OCI-LY7 (cell line): ENCODE measurements at regions not wholly inside any gene's neighbourhood (a gene's known extent, or its start where the extent isn't known, plus 50 kb on each side); places are given as distances from the start of the nearest gene placed in this dataset.

Experiments used
- BruUV-seq: library from RNA; stranded (reverse); fragments of 400-500 nt; replicated peaks from 2 replicates; lab custom pipeline; 2021; lab: Mats Ljungman, UMichigan
- CTCF ChIA-PET: fragments of 300-600 bp; sonication (Branson Sonifier 250); formaldehyde crosslinking; loops from one replicate; lab custom pipeline; 2022; ENCODE audit warnings: antibody characterized with exemption; ENCODE audit not compliant: unreplicated experiment; lab: Charles Lee
- POLR2A ChIA-PET: fragments of 300-600 bp; sonication (Branson Sonifier 250); formaldehyde crosslinking; loops from one replicate; lab custom pipeline; 2022; ENCODE audit warnings: antibody characterized with exemption; lab: Charles Lee
- DNase-seq: peaks from one replicate; pipeline ENCODE4 v3.0.0-alpha.2; 2015; ENCODE audit warnings: low spot score
- H2AFZ ChIP-seq: fragments of 200-600 bp; sonication (generic), shearing (Covaris generic); 2 replicates; pipeline ENCODE4 v1.6.1; 2014; ENCODE audit warnings: mild to moderate bottlenecking, antibody characterized with exemption, low read length, moderate library complexity
- H3K27ac ChIP-seq: fragments of 200-600 bp; sonication (generic); 2 replicates; pipeline ENCODE4 v1.5.1; 2014; ENCODE audit warnings: mixed run types, low read depth, mild to moderate bottlenecking, moderate library complexity, low read length, inconsistent platforms; ENCODE audit not compliant: poor library complexity, severe bottlenecking
- H3K36me3 ChIP-seq: fragments of 200-600 bp; sonication (generic); 2 replicates; pipeline ENCODE4 v1.6.1; 2014; ENCODE audit warnings: mild to moderate bottlenecking, antibody characterized with exemption, low read length, moderate library complexity, mixed read lengths; ENCODE audit not compliant: insufficient read depth
- H3K4me1 ChIP-seq: fragments of 200-600 bp; sonication (generic); 2 replicates; pipeline ENCODE4 v1.5.1; 2014; ENCODE audit warnings: mild to moderate bottlenecking, low read length; ENCODE audit not compliant: insufficient read depth, poor library complexity, severe bottlenecking
- H3K4me2 ChIP-seq: fragments of 200-600 bp; sonication (generic); 2 replicates; pipeline ENCODE4 v1.6.1; 2014; ENCODE audit warnings: mild to moderate bottlenecking, low read length
- H3K4me3 ChIP-seq: fragments of 200-600 bp; sonication (generic); 2 replicates; pipeline ENCODE4 v1.5.1; 2014; ENCODE audit warnings: mild to moderate bottlenecking, low read depth, low read length; ENCODE audit not compliant: poor library complexity, severe bottlenecking
- H3K79me2 ChIP-seq: fragments of 200-600 bp; sonication (generic); 2 replicates; pipeline ENCODE4 v1.6.1; 2016; ENCODE audit warnings: low read depth, mild to moderate bottlenecking, low read length, moderate library complexity, mixed read lengths; ENCODE audit not compliant: insufficient read depth
- H3K9me2 ChIP-seq: fragments of 200-600 bp; sonication (generic); 2 replicates; pipeline ENCODE4 v1.6.1; 2016; ENCODE audit warnings: mild to moderate bottlenecking, low read length, mixed read lengths; ENCODE audit not compliant: insufficient read depth
- H3K9me3 ChIP-seq: fragments of 200-600 bp; sonication (generic); 2 replicates; pipeline ENCODE4 v1.6.1; 2014; ENCODE audit warnings: mild to moderate bottlenecking, mixed run types, low read length, mixed read lengths
- H4K20me1 ChIP-seq: fragments of 200-600 bp; sonication (generic); 2 replicates; pipeline ENCODE4 v1.6.1; 2014; ENCODE audit warnings: mild to moderate bottlenecking, antibody characterized with exemption, low read length, moderate library complexity, mixed read lengths; ENCODE audit not compliant: insufficient read depth
- EZH2phosphoT487 ChIP-seq: fragments of 200-600 bp; sonication (generic); IDR thresholded peaks from 2 replicates; pipeline ENCODE4 v1.6.1; 2018; ENCODE audit warnings: low read depth, borderline replicate concordance, mild to moderate bottlenecking, mixed run types, antibody characterized with exemption, low read length, moderate library complexity, mixed read lengths
- intact Hi-C: fragments of 100-400 bp; cut with micrococcal nuclease; formaldehyde crosslinking; loops from one replicate; pipeline ENCODE4 v1.10.0; 2022; ENCODE audit not compliant: unreplicated experiment
- TF ChIP-seq, protein P1 (sequence below): fragments of 200-600 bp; sonication (generic); conservative IDR thresholded peaks from 2 replicates; pipeline ENCODE4 v1.5.1; 2014; ENCODE audit warnings: mild to moderate bottlenecking, antibody characterized with exemption, low read length, moderate library complexity, mixed read lengths

DNA sequence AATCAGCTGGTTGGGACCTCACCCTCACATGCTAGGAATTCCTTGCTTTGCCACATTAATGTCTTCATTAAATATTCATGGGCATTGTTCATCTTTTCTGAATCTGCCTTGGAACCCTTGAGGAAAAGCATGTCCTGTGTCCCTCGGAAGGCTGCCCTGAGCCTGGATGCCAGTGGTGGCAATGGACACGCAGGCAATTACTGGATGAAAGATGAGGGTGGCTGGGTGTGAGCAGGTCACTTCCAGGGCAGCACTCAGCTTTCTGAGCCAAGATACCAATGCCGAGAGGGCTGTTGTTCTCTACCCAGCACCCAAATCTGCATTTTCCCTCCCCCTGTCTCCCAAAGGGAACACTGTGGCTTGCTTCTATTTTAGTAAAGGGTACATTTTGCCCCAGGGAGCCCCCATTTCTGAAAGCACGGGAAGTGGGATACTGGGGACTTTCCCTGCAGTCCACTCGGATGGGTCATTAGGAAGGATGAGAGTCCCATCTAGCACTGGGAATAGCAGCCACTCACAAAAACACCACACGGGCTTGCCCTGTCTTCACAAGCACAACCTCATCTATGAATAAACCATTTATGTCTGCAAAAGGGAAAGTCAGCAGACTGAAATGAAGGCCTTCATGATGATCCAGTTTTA, 234.8 kb downstream of the SOX11 start:
- TF ChIP-seq, protein P1, sequence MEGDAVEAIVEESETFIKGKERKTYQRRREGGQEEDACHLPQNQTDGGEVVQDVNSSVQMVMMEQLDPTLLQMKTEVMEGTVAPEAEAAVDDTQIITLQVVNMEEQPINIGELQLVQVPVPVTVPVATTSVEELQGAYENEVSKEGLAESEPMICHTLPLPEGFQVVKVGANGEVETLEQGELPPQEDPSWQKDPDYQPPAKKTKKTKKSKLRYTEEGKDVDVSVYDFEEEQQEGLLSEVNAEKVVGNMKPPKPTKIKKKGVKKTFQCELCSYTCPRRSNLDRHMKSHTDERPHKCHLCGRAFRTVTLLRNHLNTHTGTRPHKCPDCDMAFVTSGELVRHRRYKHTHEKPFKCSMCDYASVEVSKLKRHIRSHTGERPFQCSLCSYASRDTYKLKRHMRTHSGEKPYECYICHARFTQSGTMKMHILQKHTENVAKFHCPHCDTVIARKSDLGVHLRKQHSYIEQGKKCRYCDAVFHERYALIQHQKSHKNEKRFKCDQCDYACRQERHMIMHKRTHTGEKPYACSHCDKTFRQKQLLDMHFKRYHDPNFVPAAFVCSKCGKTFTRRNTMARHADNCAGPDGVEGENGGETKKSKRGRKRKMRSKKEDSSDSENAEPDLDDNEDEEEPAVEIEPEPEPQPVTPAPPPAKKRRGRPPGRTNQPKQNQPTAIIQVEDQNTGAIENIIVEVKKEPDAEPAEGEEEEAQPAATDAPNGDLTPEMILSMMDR: no peak
- TF ChIP-seq EZH2phosphoT487: no peak
- H3K4me1 ChIP-seq: no peaks in the 10 kb centered on the region
- no peak overlapping the region for H2AFZ ChIP-seq
- no peaks in the 10 kb centered on the region for H3K36me3 ChIP-seq
- H3K27ac ChIP-seq: no peak overlapping the region
- H3K9me3 ChIP-seq: no peaks in the 10 kb centered on the region
- BruUV-seq: no TSS peak
- DNase-seq: no peak
- no peaks in the 10 kb centered on the region for H3K79me2 ChIP-seq
- no peaks in the 10 kb centered on the region for H3K9me2 ChIP-seq
- H3K4me3 ChIP-seq: no peak overlapping the region
- no peak overlapping the region for H3K4me2 ChIP-seq
- ChIA-PET POLR2A (no interaction called here), CTCF (no interaction called here)
- intact Hi-C loops: no loop called here
- no peaks in the 10 kb centered on the region for H4K20me1 ChIP-seq

DNA sequence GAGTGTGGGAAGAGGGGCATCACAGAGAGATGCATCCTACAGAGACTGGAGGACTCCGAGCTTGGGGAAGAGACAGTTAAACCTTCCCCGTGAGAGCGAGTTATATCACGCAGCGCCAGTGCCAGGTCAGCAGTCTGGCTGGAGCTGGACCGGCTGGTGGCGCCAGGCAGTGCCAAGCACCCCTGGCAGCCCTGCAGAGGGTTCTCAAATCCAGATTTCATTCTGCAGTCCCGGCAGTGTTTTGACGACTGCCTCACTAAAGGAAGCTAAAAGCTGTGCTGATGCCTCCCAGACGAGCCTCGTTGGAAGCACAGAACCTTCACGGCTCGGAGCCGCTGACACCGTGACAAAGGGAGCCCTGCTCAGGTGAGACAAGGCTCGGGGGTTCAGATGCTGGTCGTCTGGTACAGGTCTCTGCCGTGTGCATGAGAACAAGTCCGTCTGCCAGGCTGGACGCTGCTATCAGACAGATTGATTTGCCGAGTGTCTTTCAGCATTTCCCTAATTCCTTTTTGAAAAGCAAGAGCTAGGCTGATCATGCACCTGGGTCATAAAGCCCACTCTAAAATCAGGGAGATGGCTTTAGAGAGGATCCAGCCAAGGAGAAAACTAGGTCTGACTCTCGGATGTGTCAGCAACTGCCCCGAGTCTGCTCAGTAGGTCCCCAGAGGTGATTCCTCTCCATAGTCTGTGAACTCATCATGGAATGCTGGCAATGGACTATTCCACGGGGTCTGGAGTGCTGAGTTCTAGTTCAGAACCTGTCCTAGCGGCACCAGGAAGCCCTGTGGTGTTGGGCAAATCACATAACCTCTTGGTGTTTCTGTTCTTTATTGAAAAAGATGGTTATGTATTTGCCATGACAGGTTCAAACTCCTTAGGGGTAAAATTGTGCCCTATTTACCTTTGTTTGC, 240.6 kb downstream of the SOX11 start:
- H3K4me3 ChIP-seq: no peak overlapping the region
- H3K9me3 ChIP-seq: no peaks in the 10 kb centered on the region
- no TSS peak for BruUV-seq
- no peaks in the 10 kb centered on the region for H3K36me3 ChIP-seq
- TF ChIP-seq, protein P1: no peak
- TF ChIP-seq EZH2phosphoT487: no peak
- no peak overlapping the region for H3K27ac ChIP-seq
- no peak overlapping the region for H3K4me2 ChIP-seq
- H3K9me2 ChIP-seq: no peaks in the 10 kb centered on the region
- no peaks in the 10 kb centered on the region for H4K20me1 ChIP-seq
- ChIA-PET CTCF (no interaction called here), POLR2A (no interaction called here)
- H2AFZ ChIP-seq: no peak overlapping the region
- H3K4me1 ChIP-seq: no peaks in the 10 kb centered on the region
- intact Hi-C loops: no loop called here
- H3K79me2 ChIP-seq: no peaks in the 10 kb centered on the region
- no peak for DNase-seq

DNA sequence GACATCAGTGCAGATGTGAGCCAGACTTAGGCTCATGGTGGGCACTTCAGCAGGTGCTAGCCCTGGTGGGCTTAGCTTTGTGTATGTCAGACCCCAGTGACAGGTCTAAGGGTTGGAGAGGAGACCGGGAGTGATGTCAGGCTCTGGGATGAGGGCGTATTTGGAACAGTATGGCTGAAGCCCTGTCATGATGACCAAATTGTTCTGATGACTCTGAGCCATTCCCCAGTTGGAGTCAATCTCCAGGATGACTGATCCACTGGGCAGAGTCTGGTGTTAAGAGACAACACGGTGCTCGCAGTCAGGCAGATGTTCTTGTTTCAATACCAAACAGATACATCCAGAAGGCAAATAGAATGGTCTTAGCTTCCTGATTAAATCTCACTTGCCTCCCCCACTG, 241.5 kb downstream of the SOX11 start:
- intact Hi-C loops: no loop called here
- no peak for TF ChIP-seq EZH2phosphoT487
- TF ChIP-seq, protein P1: no peak
- Histone ChIP-seq H3K4me1 (no peaks in the 10 kb centered on the region), H3K4me2 (no peak overlapping the region), H3K36me3 (no peaks in the 10 kb centered on the region), H3K9me2 (no peaks in the 10 kb centered on the region), H4K20me1 (no peaks in the 10 kb centered on the region), H3K79me2 (no peaks in the 10 kb centered on the region), H3K4me3 (no peak overlapping the region), H2AFZ (no peak overlapping the region), H3K27ac (no peak overlapping the region), H3K9me3 (no peaks in the 10 kb centered on the region)
- DNase-seq: no peak
- ChIA-PET CTCF (no interaction called here), POLR2A (no interaction called here)
- no TSS peak for BruUV-seq
